22Rv1 (cell line): ENCODE measurements at regions not wholly inside any gene's neighbourhood (a gene's known extent, or its start where the extent isn't known, plus 50 kb on each side); places are given as distances from the start of the nearest gene placed in this dataset.

ENCODE experiments used
- CTCF ChIP-seq: fragments of 450-650 bp; IDR thresholded peaks from 2 replicates; pipeline ENCODE4 v1.5.1; 2017; ENCODE audit warnings: mild to moderate bottlenecking
- ZFX ChIP-seq: fragments of 450-650 bp; IDR thresholded peaks from 2 replicates; pipeline ENCODE4 v1.6.1; 2017; ENCODE audit warnings: antibody characterized with exemption, borderline replicate concordance

- TF ChIP-seq CTCF (no peak), ZFX (no peak)
Observed at GRCh38 chr5:175045820-175046219, 321.4 kb downstream of the MSX2 start.
